NCI-H2196 treated with DMSO at 0.1 percent for 48 hours (cell line): ENCODE measurements at regions not wholly inside any gene's neighbourhood (a gene's known extent, or its start where the extent isn't known, plus 50 kb on each side); places are given as distances from the start of the nearest gene placed in this dataset.

ENCODE experiments used
- DNase-seq: peaks from one replicate; lab custom pipeline; 2025; ENCODE audit not compliant: unreplicated experiment; lab: John Stamatoyannopoulos, UW

- DNase-seq, result no peak
Measured at GRCh38 chr15:89400116-89400781, 65.6 kb upstream of the POLG start.

- peak; percentile 12 for DNase-seq
Measured at GRCh38 chr15:89399238-89400115, 64.9 kb upstream of the POLG start.

GRCh38 chr15:89398896-89399237 is 64.2 kb upstream of the POLG start:
- no peak for DNase-seq

- DNase-seq, result no peak
Measured at GRCh38 chr15:89397653-89398023, 63.0 kb upstream of the POLG start.

- DNase-seq, result no peak
Measured at GRCh38 chr15:89396723-89397652, 62.4 kb upstream of the POLG start.

- no peak for DNase-seq
Measured at GRCh38 chr15:89395996-89396395, 61.4 kb upstream of the POLG start.

- DNase-seq, result no peak
Measured at GRCh38 chr15:89395461-89395871, 60.8 kb upstream of the POLG start.

GRCh38 chr15:89395031-89395430 is 60.4 kb upstream of the POLG start:
- no peak for DNase-seq

- no peak for DNase-seq
Measured at GRCh38 chr15:89393056-89393455, 58.4 kb upstream of the POLG start.

GRCh38 chr15:89391685-89392257 is 57.1 kb upstream of the POLG start:
- no peak for DNase-seq

GRCh38 chr15:89389841-89390603 is 55.4 kb upstream of the POLG start:
- DNase-seq, result no peak

GRCh38 chr15:89387140-89387903 is 52.7 kb upstream of the POLG start:
- no peak for DNase-seq

- no peak for DNase-seq
Measured at GRCh38 chr15:89385596-89386331, 51.1 kb upstream of the POLG start.
